ENCODE measurements at regions not wholly inside any gene's neighbourhood (a gene's known extent, or its start where the extent isn't known, plus 50 kb on each side); places are given as distances from the start of the nearest gene placed in this dataset.

DNA sequence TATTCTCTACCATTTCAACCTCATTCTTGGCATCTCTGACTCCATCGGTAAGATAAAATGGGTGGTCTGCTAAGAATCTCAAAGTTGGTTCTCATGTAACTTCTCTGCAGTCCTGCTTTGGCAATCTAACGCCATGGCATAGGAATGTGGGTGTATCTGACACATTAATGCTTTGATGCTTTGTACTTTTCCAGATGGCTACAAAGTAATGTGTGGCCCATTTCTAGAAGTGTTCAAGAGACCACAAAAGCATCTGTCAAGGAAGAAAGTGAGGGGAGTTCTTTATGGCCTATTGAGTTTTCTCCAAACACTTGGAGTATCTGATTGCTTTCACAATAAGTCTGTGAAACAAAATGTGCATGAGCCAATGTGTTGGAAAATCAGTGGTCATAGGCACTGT, 339.9 kb upstream of the TGFBR2 start:
- TF ChIP-seq, protein P1, sequence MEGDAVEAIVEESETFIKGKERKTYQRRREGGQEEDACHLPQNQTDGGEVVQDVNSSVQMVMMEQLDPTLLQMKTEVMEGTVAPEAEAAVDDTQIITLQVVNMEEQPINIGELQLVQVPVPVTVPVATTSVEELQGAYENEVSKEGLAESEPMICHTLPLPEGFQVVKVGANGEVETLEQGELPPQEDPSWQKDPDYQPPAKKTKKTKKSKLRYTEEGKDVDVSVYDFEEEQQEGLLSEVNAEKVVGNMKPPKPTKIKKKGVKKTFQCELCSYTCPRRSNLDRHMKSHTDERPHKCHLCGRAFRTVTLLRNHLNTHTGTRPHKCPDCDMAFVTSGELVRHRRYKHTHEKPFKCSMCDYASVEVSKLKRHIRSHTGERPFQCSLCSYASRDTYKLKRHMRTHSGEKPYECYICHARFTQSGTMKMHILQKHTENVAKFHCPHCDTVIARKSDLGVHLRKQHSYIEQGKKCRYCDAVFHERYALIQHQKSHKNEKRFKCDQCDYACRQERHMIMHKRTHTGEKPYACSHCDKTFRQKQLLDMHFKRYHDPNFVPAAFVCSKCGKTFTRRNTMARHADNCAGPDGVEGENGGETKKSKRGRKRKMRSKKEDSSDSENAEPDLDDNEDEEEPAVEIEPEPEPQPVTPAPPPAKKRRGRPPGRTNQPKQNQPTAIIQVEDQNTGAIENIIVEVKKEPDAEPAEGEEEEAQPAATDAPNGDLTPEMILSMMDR (conservative IDR thresholded peaks at IDR 0.05; ENCODE audit: low read depth in 2 of 2): no peak
- no peak for TF ChIP-seq POLR2AphosphoS5 (IDR thresholded peaks at IDR 0.05; ENCODE audit: low read depth)
- no peak for TF ChIP-seq EZH2 (IDR thresholded peaks at IDR 0.05; ENCODE audit: low read depth, unreplicated experiment)
- TF ChIP-seq, protein P2, sequence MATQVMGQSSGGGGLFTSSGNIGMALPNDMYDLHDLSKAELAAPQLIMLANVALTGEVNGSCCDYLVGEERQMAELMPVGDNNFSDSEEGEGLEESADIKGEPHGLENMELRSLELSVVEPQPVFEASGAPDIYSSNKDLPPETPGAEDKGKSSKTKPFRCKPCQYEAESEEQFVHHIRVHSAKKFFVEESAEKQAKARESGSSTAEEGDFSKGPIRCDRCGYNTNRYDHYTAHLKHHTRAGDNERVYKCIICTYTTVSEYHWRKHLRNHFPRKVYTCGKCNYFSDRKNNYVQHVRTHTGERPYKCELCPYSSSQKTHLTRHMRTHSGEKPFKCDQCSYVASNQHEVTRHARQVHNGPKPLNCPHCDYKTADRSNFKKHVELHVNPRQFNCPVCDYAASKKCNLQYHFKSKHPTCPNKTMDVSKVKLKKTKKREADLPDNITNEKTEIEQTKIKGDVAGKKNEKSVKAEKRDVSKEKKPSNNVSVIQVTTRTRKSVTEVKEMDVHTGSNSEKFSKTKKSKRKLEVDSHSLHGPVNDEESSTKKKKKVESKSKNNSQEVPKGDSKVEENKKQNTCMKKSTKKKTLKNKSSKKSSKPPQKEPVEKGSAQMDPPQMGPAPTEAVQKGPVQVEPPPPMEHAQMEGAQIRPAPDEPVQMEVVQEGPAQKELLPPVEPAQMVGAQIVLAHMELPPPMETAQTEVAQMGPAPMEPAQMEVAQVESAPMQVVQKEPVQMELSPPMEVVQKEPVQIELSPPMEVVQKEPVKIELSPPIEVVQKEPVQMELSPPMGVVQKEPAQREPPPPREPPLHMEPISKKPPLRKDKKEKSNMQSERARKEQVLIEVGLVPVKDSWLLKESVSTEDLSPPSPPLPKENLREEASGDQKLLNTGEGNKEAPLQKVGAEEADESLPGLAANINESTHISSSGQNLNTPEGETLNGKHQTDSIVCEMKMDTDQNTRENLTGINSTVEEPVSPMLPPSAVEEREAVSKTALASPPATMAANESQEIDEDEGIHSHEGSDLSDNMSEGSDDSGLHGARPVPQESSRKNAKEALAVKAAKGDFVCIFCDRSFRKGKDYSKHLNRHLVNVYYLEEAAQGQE (IDR thresholded peaks at IDR 0.05; ENCODE audit: unreplicated experiment): no peak
- no peak for TF ChIP-seq EZH2phosphoT487 (IDR thresholded peaks at IDR 0.05; ENCODE audit: unreplicated experiment)
- no peak for TF ChIP-seq CREB1 (CRISPR knock-in tag; IDR thresholded peaks at IDR 0.05; ENCODE audit: low read depth)
- no peak for TF ChIP-seq ZNF114 (CRISPR knock-in tag; IDR thresholded peaks at IDR 0.05)

Measured in GM23338 (cell line).